Stomach (tissue), 4 donors: ENCODE measurements at regions not wholly inside any gene's neighbourhood (a gene's known extent, or its start where the extent isn't known, plus 50 kb on each side); places are given as distances from the start of the nearest gene placed in this dataset.
A peak's percentile ranks its signal among the peaks of the same experiment; 100 is the strongest.

ENCODE experiments used
- CTCF ChIP-seq, 7 experiments: fragments of 450-650 bp in 4 of 7; fragments of 200-600 bp in 3 of 7; sonication (generic) in 3 of 7; IDR thresholded peaks; one replicate each; pipeline ENCODE4 v1.5.1; 2016 to 2019; ENCODE audit warnings: antibody characterized with exemption in 7 of 7, control low read depth in 2 of 7, mild to moderate bottlenecking in 1 of 7
- EP300 ChIP-seq: sonication (generic); formaldehyde crosslinking; IDR thresholded peaks from one replicate; pipeline ENCODE4 v1.6.1; 2017; ENCODE audit warnings: antibody characterized with exemption
- POLR2A ChIP-seq, 4 donors: fragments of 450-650 bp; IDR thresholded peaks; one replicate each; pipeline ENCODE4 v1.6.1; 2016; ENCODE audit warnings: antibody characterized with exemption in 4 of 4, control low read depth in 2 of 4, mild to moderate bottlenecking in 1 of 4, moderate library complexity in 1 of 4
- POLR2AphosphoS5 ChIP-seq, 3 donors: sonication (generic); formaldehyde crosslinking; IDR thresholded peaks; one replicate each; pipeline ENCODE4 v1.6.1; 2016; ENCODE audit warnings: antibody characterized with exemption in 3 of 3

DNA sequence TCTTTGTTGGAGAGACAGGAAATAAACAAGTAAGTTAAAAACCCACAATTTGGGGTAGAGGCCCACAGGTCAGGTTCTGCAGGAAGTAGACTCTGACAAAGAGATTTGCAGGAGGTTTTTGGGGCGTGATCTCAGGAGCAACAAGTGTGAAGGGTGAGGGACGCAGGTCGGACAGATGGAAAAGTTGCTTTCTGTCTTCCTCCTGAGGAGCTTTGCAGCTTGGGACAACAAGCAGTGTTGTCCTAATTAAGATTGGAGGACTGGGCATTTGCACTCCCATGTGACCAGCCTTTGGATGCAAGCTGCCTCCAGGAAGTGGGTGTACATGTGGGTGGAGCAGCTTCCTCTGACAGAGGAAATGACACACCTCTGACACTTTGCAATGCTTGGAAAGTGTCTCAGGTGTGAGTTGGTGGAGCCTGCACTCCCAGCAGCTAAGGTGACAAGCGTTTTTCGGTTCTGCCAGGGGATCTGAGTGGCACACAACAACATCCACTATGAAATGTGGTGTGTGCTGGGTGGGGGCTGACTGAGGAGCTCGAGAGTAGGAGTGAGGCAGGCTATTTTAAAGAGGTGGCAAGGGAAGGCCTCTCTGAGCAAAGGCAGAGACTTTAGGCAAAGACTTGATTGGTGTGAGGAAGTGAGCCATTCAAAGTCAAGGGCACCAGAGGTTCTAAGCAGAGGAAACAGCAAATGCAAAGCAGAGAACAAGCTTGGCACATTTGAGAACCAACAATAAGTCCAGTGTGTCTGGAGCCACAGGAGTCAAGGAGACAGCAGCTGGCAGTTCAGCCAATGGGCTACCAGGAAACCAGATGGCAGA lies 339.8 kb upstream of the GATB start:
- TF ChIP-seq CTCF (IDR thresholded peaks at IDR 0.05): no peak
- peak in 2 of 3 donors; percentile 7 to 19 for TF ChIP-seq POLR2AphosphoS5 (IDR thresholded peaks at IDR 0.05)
- TF ChIP-seq POLR2A (IDR thresholded peaks at IDR 0.05): no peak
- TF ChIP-seq EP300: no peak
